SK-N-SH treated with all-trans-retinoic acid at 6 μM for 48 hours (cell line): ENCODE measurements at regions not wholly inside any gene's neighbourhood (a gene's known extent, or its start where the extent isn't known, plus 50 kb on each side); places are given as distances from the start of the nearest gene placed in this dataset.

Source experiments
- ESRRG ChIP-seq: fragments of 250-450 bp; sonication (Bioruptor Pico); IDR thresholded peaks from 2 replicates; pipeline ENCODE4 v1.6.1; 2021; ENCODE audit warnings: mild to moderate bottlenecking
- TOX ChIP-seq: fragments of 250-450 bp; sonication (Bioruptor Pico); IDR thresholded peaks from 2 replicates; pipeline ENCODE4 v1.8.0; 2021; ENCODE audit warnings: mild to moderate bottlenecking, moderate library complexity, borderline replicate concordance
- TSHZ2 ChIP-seq: fragments of 250-450 bp; sonication (Bioruptor Pico); IDR thresholded peaks from 2 replicates; pipeline ENCODE4 v1.5.0; 2020; ENCODE audit warnings: mild to moderate bottlenecking, moderate library complexity
- ZFP30 ChIP-seq: fragments of 450-650 bp; formaldehyde crosslinking; IDR thresholded peaks from 2 replicates; pipeline ENCODE4 v1.5.0; 2022; ENCODE audit warnings: mild to moderate bottlenecking, moderate library complexity

- TF ChIP-seq ZFP30, result no peak
- no peak for TF ChIP-seq TSHZ2 (CRISPR knock-in tag)
- TF ChIP-seq ESRRG (CRISPR knock-in tag), result no peak
- no peak for TF ChIP-seq TOX (CRISPR knock-in tag)
These were observed 74.9 kb downstream of the ALG10 start for GRCh38 chr12:34097213-34097612.
